SK-N-SH (cell line): ENCODE measurements at regions not wholly inside any gene's neighbourhood (a gene's known extent, or its start where the extent isn't known, plus 50 kb on each side); places are given as distances from the start of the nearest gene placed in this dataset.

ENCODE experiments used
- CTCF ChIP-seq: fragments of 200-600 bp; sonication (generic); IDR thresholded peaks from 2 replicates; pipeline ENCODE4 v1.6.1; 2017; ENCODE audit warnings: antibody characterized with exemption, mild to moderate bottlenecking, moderate library complexity
- GABPA ChIP-seq: IDR thresholded peaks from 2 replicates; pipeline ENCODE4 v1.4.0; 2012; ENCODE audit warnings: low read depth, mild to moderate bottlenecking
- MEF2A ChIP-seq: IDR thresholded peaks from 2 replicates; pipeline ENCODE4 v1.4.0; 2012; ENCODE audit warnings: low read depth, borderline replicate concordance
- SMC3 ChIP-seq: IDR thresholded peaks from 2 replicates; pipeline ENCODE4 v1.6.1; 2012; ENCODE audit warnings: low read depth, low read length, improper control_type of control experiment

GRCh38 chr2:147531269-147531668, 313.6 kb upstream of the ACVR2A start:
- TF ChIP-seq CTCF: no peak
- no peak for TF ChIP-seq MEF2A
- no peak for TF ChIP-seq SMC3
- no peak for TF ChIP-seq GABPA
